Neural crest cell (in vitro differentiated cells): ENCODE measurements at regions not wholly inside any gene's neighbourhood (a gene's known extent, or its start where the extent isn't known, plus 50 kb on each side); places are given as distances from the start of the nearest gene placed in this dataset.

Experiments used
- DNase-seq: peaks from one replicate; pipeline ENCODE4 v3.0.0; 2021; ENCODE audit warnings: low read depth, mixed read lengths, low spot score
- H3K27ac Mint-ChIP-seq: one replicate; pipeline ENCODE4 v1.8.0; 2021; ENCODE audit warnings: mild to moderate bottlenecking, mixed read lengths; ENCODE audit not compliant: unreplicated experiment
- H3K27me3 Mint-ChIP-seq: 2 replicates; pipeline ENCODE4 v1.8.0; 2021; ENCODE audit warnings: low read depth, mild to moderate bottlenecking, mixed read lengths
- H3K36me3 Mint-ChIP-seq: 2 replicates; pipeline ENCODE4 v1.8.0; 2021; ENCODE audit warnings: low read depth, mild to moderate bottlenecking, mixed read lengths
- H3K4me1 Mint-ChIP-seq: 2 replicates; pipeline ENCODE4 v1.8.0; 2021; ENCODE audit warnings: mixed read lengths
- H3K4me3 Mint-ChIP-seq: one replicate; pipeline ENCODE4 v1.8.0; 2021; ENCODE audit warnings: mild to moderate bottlenecking, mixed read lengths
- H3K9me3 Mint-ChIP-seq: 2 replicates; pipeline ENCODE4 v1.8.0; 2021; ENCODE audit warnings: mixed read lengths
- TF ChIP-seq, protein P1 (sequence below): fragments of 200-600 bp; sonication (generic); conservative IDR thresholded peaks from 2 replicates; pipeline ENCODE4 v1.5.0; 2021; ENCODE audit warnings: antibody characterized with exemption, mild to moderate bottlenecking

DNA sequence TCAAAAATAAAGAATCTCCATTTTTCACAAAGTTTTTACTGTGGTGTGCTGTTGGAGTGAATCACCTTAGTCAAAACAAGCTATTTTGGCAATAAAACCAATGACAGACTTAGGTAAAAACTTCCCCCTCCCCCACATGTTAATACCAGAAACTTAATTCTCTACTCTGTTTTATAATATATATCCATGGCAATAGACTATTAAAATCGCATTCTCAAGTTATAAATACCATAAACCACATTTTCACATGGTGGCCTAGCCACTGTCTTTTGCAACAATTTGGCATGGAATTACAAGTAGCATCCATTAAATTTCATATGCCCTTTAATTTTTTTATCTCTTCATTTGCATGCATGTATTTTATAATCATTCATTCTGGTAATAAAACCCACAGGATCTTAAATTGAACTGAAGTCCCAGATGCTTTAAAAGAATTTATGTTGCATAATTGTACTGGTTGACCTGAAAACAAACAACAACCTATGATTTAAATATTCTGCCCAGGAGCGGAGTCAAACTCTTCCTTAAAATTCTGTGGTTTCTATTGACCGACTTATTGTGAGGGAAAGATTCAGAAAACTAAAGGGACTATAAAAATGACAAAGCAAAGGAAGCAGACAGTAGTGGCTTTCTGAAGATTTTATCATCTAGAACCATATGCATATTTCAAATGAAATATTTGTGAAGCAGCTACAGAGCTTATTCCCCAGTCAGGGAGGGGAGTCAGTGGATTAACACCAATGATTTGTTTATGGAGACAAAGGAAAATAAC, 229.0 kb upstream of the TBL1XR1 start:
- Mint-ChIP-seq H3K27me3 (no peaks in the 10 kb centered on the region), H3K4me1 (peaks cover 37% of the 10 kb centered on the region), H3K4me3 (no peak overlapping the region), H3K27ac (no peak overlapping the region), H3K9me3 (no peaks in the 10 kb centered on the region), H3K36me3 (no peaks in the 10 kb centered on the region)
- TF ChIP-seq, protein P1, sequence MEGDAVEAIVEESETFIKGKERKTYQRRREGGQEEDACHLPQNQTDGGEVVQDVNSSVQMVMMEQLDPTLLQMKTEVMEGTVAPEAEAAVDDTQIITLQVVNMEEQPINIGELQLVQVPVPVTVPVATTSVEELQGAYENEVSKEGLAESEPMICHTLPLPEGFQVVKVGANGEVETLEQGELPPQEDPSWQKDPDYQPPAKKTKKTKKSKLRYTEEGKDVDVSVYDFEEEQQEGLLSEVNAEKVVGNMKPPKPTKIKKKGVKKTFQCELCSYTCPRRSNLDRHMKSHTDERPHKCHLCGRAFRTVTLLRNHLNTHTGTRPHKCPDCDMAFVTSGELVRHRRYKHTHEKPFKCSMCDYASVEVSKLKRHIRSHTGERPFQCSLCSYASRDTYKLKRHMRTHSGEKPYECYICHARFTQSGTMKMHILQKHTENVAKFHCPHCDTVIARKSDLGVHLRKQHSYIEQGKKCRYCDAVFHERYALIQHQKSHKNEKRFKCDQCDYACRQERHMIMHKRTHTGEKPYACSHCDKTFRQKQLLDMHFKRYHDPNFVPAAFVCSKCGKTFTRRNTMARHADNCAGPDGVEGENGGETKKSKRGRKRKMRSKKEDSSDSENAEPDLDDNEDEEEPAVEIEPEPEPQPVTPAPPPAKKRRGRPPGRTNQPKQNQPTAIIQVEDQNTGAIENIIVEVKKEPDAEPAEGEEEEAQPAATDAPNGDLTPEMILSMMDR = no peak
- no peak for DNase-seq

GRCh38 chr3:177426878-177427495, 229.7 kb upstream of the TBL1XR1 start:
- Mint-ChIP-seq H3K36me3 (no peaks in the 10 kb centered on the region), H3K27ac (no peak overlapping the region), H3K9me3 (no peaks in the 10 kb centered on the region), H3K4me3 (no peak overlapping the region), H3K4me1 (peaks cover 44% of the 10 kb centered on the region), H3K27me3 (no peaks in the 10 kb centered on the region)
- no peak for DNase-seq
- TF ChIP-seq, protein P1 = no peak

- no peak overlapping the region for H3K27ac Mint-ChIP-seq
Measured at GRCh38 chr3:177427540-177427939, 230.3 kb upstream of the TBL1XR1 start.

DNA sequence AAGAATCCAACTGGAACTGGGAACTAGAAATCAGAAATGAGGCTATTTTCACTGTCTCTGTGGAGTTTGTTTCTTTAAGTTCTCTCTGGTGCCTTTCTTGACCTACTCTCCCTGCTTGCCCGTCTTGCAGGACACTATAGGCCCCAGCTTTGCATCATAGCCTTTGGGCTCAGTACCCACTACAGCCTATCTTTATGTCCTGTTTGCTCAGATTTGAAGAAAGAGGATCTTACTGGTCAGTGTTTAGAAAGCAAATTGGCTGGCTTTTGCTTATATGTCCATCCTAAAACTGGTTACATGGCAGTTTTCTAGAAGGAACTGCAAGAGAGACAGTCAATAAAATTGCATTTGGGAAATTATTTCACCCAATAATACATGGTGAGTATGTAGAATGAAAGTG, 231.8 kb upstream of the TBL1XR1 start:
- Mint-ChIP-seq H3K36me3 (no peaks in the 10 kb centered on the region), H3K9me3 (no peaks in the 10 kb centered on the region), H3K4me3 (peak overlapping the region; percentile 36), H3K27ac (peak overlapping the region; percentile 87), H3K27me3 (no peaks in the 10 kb centered on the region), H3K4me1 (peaks cover 52% of the 10 kb centered on the region)
- TF ChIP-seq, protein P1 = no peak
- DNase-seq = no peak

More at GRCh38 chr3:177427540-177427939, 230.3 kb upstream of the TBL1XR1 start:
- peaks cover 50% of the 10 kb centered on the region for H3K4me1 Mint-ChIP-seq
- no peak overlapping the region for H3K4me3 Mint-ChIP-seq
- no peaks in the 10 kb centered on the region for H3K9me3 Mint-ChIP-seq
- no peaks in the 10 kb centered on the region for H3K27me3 Mint-ChIP-seq
- TF ChIP-seq, protein P1 = no peak
- DNase-seq = no peak
- H3K36me3 Mint-ChIP-seq = no peaks in the 10 kb centered on the region

DNA sequence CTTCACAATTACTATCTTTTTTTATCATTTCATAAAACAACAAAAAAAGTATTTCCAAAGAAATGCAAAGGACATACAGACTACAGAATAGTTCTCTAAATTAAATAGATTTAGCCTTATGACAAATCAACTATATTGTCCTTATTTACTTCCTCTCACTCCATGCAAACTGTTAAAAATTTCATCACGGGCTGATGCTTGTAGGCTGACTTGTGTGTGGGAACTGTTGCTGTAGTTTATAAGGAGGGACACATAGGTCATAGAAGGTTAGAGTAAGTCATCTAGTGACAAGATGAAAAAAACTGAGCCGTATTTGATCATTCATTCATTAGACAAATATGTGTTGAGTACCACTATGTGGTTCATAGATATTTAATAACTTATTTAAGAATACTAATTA, 232.5 kb upstream of the TBL1XR1 start:
- Mint-ChIP-seq H3K4me3 (no peak overlapping the region), H3K36me3 (no peaks in the 10 kb centered on the region), H3K4me1 (peaks cover 52% of the 10 kb centered on the region), H3K9me3 (no peaks in the 10 kb centered on the region), H3K27me3 (no peaks in the 10 kb centered on the region), H3K27ac (no peak overlapping the region)
- TF ChIP-seq, protein P1 = no peak
- DNase-seq = no peak
